Suppressor macrophage treated with lipopolysaccharide for 4 hours (primary cell): ENCODE measurements at regions not wholly inside any gene's neighbourhood (a gene's known extent, or its start where the extent isn't known, plus 50 kb on each side); places are given as distances from the start of the nearest gene placed in this dataset.

Experiments used
- DNase-seq: peaks from one replicate; pipeline ENCODE4 v3.0.0-alpha.2; 2020

- no peak for DNase-seq
Measured at GRCh38 chr5:123906698-123907295, 394.8 kb downstream of the CSNK1G3 start.

GRCh38 chr5:123885081-123885480, 373.1 kb downstream of the CSNK1G3 start:
- DNase-seq = no peak

GRCh38 chr5:123882965-123883345, 371.0 kb downstream of the CSNK1G3 start:
- no peak for DNase-seq

GRCh38 chr5:123882319-123882964, 370.5 kb downstream of the CSNK1G3 start:
- DNase-seq = no peak

- DNase-seq = no peak
Measured at GRCh38 chr5:123881759-123882244, 369.8 kb downstream of the CSNK1G3 start.

- DNase-seq = no peak
Measured at GRCh38 chr5:123880875-123881274, 368.9 kb downstream of the CSNK1G3 start.

GRCh38 chr5:123879071-123879470, 367.1 kb downstream of the CSNK1G3 start:
- DNase-seq = no peak

GRCh38 chr5:123876276-123876790, 364.4 kb downstream of the CSNK1G3 start:
- no peak for DNase-seq

GRCh38 chr5:123875561-123876275, 363.7 kb downstream of the CSNK1G3 start:
- no peak for DNase-seq

GRCh38 chr5:123874600-123875201, 362.7 kb downstream of the CSNK1G3 start:
- no peak for DNase-seq

- no peak for DNase-seq
Measured at GRCh38 chr5:123873846-123874245, 361.9 kb downstream of the CSNK1G3 start.

GRCh38 chr5:123871373-123871772, 359.4 kb downstream of the CSNK1G3 start:
- DNase-seq = no peak

- no peak for DNase-seq
Measured at GRCh38 chr5:123868881-123869280, 356.9 kb downstream of the CSNK1G3 start.

GRCh38 chr5:123868267-123868666, 356.3 kb downstream of the CSNK1G3 start:
- DNase-seq = no peak

GRCh38 chr5:123865641-123866040, 353.7 kb downstream of the CSNK1G3 start:
- DNase-seq = no peak

GRCh38 chr5:123864578-123864977, 352.6 kb downstream of the CSNK1G3 start:
- no peak for DNase-seq

GRCh38 chr5:123858938-123859337, 347.0 kb downstream of the CSNK1G3 start:
- DNase-seq = no peak

GRCh38 chr5:123856766-123857165, 344.8 kb downstream of the CSNK1G3 start:
- no peak for DNase-seq

GRCh38 chr5:123855609-123856008, 343.6 kb downstream of the CSNK1G3 start:
- DNase-seq = no peak

- DNase-seq = no peak
Measured at GRCh38 chr5:123845356-123846100, 333.6 kb downstream of the CSNK1G3 start.

GRCh38 chr5:123844873-123845272, 332.9 kb downstream of the CSNK1G3 start:
- DNase-seq = no peak

GRCh38 chr5:123835421-123835820, 323.4 kb downstream of the CSNK1G3 start:
- DNase-seq = no peak

GRCh38 chr5:123830575-123830974, 318.6 kb downstream of the CSNK1G3 start:
- no peak for DNase-seq
